ENCODE measurements at regions not wholly inside any gene's neighbourhood (a gene's known extent, or its start where the extent isn't known, plus 50 kb on each side); places are given as distances from the start of the nearest gene placed in this dataset.
"Not testable (repeated sequence)": the region's sequence is repeated elsewhere in the genome, so short reads cannot be mapped to it uniquely, and the experiment has no call there.

DNA sequence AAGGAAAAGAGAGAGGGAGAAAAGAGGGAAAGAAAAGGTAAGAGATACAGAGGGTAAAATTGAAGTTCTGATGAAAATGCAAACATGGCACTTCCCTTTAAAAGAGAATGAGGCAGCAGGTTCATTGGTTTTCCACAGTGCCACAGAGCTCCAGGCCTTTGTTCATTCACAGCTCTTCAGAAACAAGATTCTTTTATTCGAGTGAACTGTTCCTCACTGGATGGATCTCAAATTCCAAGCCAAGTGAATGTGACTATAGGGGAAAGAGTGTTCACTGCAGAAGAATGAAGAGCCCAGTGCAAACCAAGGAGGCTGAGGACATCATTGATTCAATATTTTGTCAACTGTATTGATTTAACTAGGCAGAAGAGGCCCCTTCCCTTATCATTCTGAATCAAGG lies 280.3 kb upstream of the PROK2 start:
- Mint-ChIP-seq H3K9me3 (peaks cover 38% of the 10 kb centered on the region), H3K4me3 (no peak overlapping the region), H3K27me3 (ENCODE audit: insufficient read depth) (no peaks in the 10 kb centered on the region), H3K36me3 (ENCODE audit: low read depth) (peaks cover 12% of the 10 kb centered on the region), H3K4me1 (no peaks in the 10 kb centered on the region), H3K27ac (no peak overlapping the region)
- DNase-seq = no peak
- Histone ChIP-seq H3K36me3 (ENCODE audit: control insufficient read depth, insufficient read depth, low read length) (no peaks in the 10 kb centered on the region), H3K9me3 (ENCODE audit: control insufficient read depth, low read length) (peaks cover 7% of the 10 kb centered on the region), H3K27ac (ENCODE audit: low read depth, low read length) (no peak overlapping the region), H3K27me3 (ENCODE audit: control insufficient read depth, insufficient read depth, low read length, poor library complexity, severe bottlenecking) (no peaks in the 10 kb centered on the region), H3K4me1 (ENCODE audit: control insufficient read depth, insufficient read depth, low read length) (peaks cover 2% of the 10 kb centered on the region), H3K9ac (ENCODE audit: extremely low read depth, low read length, poor library complexity, severe bottlenecking) (no peak overlapping the region), H3K4me3 (ENCODE audit: low read length) (no peak overlapping the region)
- TF ChIP-seq, protein P1, sequence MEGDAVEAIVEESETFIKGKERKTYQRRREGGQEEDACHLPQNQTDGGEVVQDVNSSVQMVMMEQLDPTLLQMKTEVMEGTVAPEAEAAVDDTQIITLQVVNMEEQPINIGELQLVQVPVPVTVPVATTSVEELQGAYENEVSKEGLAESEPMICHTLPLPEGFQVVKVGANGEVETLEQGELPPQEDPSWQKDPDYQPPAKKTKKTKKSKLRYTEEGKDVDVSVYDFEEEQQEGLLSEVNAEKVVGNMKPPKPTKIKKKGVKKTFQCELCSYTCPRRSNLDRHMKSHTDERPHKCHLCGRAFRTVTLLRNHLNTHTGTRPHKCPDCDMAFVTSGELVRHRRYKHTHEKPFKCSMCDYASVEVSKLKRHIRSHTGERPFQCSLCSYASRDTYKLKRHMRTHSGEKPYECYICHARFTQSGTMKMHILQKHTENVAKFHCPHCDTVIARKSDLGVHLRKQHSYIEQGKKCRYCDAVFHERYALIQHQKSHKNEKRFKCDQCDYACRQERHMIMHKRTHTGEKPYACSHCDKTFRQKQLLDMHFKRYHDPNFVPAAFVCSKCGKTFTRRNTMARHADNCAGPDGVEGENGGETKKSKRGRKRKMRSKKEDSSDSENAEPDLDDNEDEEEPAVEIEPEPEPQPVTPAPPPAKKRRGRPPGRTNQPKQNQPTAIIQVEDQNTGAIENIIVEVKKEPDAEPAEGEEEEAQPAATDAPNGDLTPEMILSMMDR (conservative IDR thresholded peaks at IDR 0.05) = no peak
- WGBS, 2 experiments (ENCODE audit: insufficient coverage in 1 of 2, insufficient read length in 1 of 2) = 92 to 94% methylated on average over 1 of the region's 1 CpG

DNA sequence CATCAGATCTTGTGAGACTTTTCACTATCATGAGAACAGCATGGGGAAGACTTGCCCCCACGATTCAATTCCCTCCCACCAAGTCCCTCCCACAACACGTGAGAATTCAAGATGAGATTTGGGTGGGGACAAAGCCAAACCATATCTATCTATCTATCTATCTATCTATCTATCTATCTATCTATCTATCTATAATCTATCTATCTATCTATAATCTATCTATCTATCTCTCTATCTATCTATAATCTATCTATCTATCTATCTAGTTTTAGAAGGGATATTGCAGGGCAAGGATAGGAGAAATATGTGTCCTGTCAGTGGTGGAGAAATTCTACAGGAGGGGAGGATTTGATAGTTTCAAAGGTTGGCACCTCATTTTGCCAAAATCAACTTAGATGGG lies 279.8 kb upstream of the PROK2 start:
- H3K27me3 ChIP-seq (ENCODE audit: control insufficient read depth, insufficient read depth, low read length, poor library complexity, severe bottlenecking); DNase-seq; H3K36me3 ChIP-seq (ENCODE audit: control insufficient read depth, insufficient read depth, low read length); H3K4me3 Mint-ChIP-seq; H3K27ac Mint-ChIP-seq; H3K9me3 ChIP-seq (ENCODE audit: control insufficient read depth, low read length); H3K27me3 Mint-ChIP-seq (ENCODE audit: insufficient read depth); H3K27ac ChIP-seq (ENCODE audit: low read depth, low read length); H3K4me3 ChIP-seq (ENCODE audit: low read length); H3K9ac ChIP-seq (ENCODE audit: extremely low read depth, low read length, poor library complexity, severe bottlenecking); H3K4me1 Mint-ChIP-seq; H3K4me1 ChIP-seq (ENCODE audit: control insufficient read depth, insufficient read depth, low read length): not testable (repeated sequence)
- peaks cover 12% of the 10 kb centered on the region for H3K36me3 Mint-ChIP-seq (ENCODE audit: low read depth)
- 63 to 67% methylated on average over 2 of the region's 2 CpGs for WGBS, 2 experiments (ENCODE audit: insufficient coverage in 1 of 2, insufficient read length in 1 of 2)
- peaks cover 41% of the 10 kb centered on the region for H3K9me3 Mint-ChIP-seq

DNA sequence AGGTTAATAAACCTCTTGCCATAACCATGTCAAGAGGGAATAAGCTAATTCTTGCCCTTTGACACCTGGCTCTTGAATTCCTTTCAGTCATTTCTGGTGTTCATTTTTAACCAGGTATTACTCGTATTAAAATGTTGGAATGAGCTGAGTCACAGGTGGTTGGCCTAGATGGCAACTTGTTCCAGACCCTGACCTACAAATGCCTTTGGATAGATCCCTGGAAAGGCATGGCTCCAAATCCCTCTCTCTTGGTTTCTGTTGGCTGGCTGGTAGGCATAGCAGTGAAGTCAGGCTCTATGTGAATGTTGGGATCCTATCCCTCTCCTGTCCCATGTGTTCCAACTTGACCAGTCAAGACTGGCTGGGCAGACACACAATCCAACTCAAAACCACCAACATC lies 277.1 kb upstream of the PROK2 start:
- Histone ChIP-seq H3K27me3 (ENCODE audit: control insufficient read depth, insufficient read depth, low read length, poor library complexity, severe bottlenecking) (no peaks in the 10 kb centered on the region), H3K9me3 (ENCODE audit: control insufficient read depth, low read length) (peaks cover 7% of the 10 kb centered on the region), H3K4me1 (ENCODE audit: control insufficient read depth, insufficient read depth, low read length) (no peaks in the 10 kb centered on the region), H3K4me3 (ENCODE audit: low read length) (no peak overlapping the region), H3K27ac (ENCODE audit: low read depth, low read length) (no peak overlapping the region), H3K36me3 (ENCODE audit: control insufficient read depth, insufficient read depth, low read length) (no peaks in the 10 kb centered on the region), H3K9ac (ENCODE audit: extremely low read depth, low read length, poor library complexity, severe bottlenecking) (no peak overlapping the region)
- Mint-ChIP-seq H3K4me3 (no peak overlapping the region), H3K4me1 (no peaks in the 10 kb centered on the region), H3K27ac (no peak overlapping the region), H3K36me3 (ENCODE audit: low read depth) (peaks cover 12% of the 10 kb centered on the region), H3K9me3 (peaks cover 41% of the 10 kb centered on the region), H3K27me3 (ENCODE audit: insufficient read depth) (no peaks in the 10 kb centered on the region)
- 78 to 100% methylated on average over 1 of the region's 1 CpG for WGBS, 2 experiments (ENCODE audit: insufficient coverage in 1 of 2, insufficient read length in 1 of 2)
- TF ChIP-seq, protein P1 (conservative IDR thresholded peaks at IDR 0.05) = no peak
- no peak for DNase-seq

DNA sequence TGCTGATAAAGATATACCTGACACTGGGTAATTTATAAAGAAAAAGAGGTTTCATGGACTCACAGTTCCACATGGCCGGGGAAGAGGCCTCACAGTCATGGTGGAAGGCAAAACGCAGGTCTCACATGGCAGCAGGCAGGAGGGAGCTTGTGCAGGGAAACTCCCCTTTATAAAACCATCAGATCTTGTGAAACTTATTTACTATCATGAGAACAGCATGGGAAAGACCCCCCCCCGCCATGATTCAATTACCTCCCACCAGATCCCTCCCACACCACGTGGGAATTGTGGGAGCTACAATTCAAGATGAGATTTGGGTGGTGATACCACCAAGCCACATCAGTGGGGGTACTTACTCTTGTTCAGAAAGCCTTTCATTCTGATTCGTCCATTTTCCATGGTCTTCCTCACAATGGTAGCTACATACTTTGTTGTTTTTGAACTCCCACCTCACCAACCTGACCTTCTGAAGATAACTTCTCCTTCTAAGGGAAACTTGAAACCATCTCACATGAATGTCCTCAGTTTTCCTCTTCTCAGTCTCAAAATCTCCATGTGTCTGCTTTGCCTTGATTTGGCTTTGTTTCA lies 275.6 kb upstream of the PROK2 start:
- H3K4me1 ChIP-seq (ENCODE audit: control insufficient read depth, insufficient read depth, low read length) = no peaks in the 10 kb centered on the region
- TF ChIP-seq, protein P1 (conservative IDR thresholded peaks at IDR 0.05) = no peak
- peaks cover 2% of the 10 kb centered on the region for H3K27me3 Mint-ChIP-seq (ENCODE audit: insufficient read depth)
- peaks cover 41% of the 10 kb centered on the region for H3K9me3 Mint-ChIP-seq
- no peaks in the 10 kb centered on the region for H3K36me3 ChIP-seq (ENCODE audit: control insufficient read depth, insufficient read depth, low read length)
- H3K9me3 ChIP-seq (ENCODE audit: control insufficient read depth, low read length) = peaks cover 7% of the 10 kb centered on the region
- WGBS, 2 experiments (ENCODE audit: insufficient coverage in 1 of 2, insufficient read length in 1 of 2) = 82 to 93% methylated on average over 3 to 5 of the region's 5 CpGs
- H3K36me3 Mint-ChIP-seq (ENCODE audit: low read depth) = peaks cover 12% of the 10 kb centered on the region
- H3K4me3 Mint-ChIP-seq = no peak overlapping the region
- H3K27me3 ChIP-seq (ENCODE audit: control insufficient read depth, insufficient read depth, low read length, poor library complexity, severe bottlenecking) = no peaks in the 10 kb centered on the region
- no peak for DNase-seq
- H3K27ac Mint-ChIP-seq = no peak overlapping the region
- H3K4me3 ChIP-seq (ENCODE audit: low read length) = no peak overlapping the region
- no peak overlapping the region for H3K27ac ChIP-seq (ENCODE audit: low read depth, low read length)
- no peaks in the 10 kb centered on the region for H3K4me1 Mint-ChIP-seq
- H3K9ac ChIP-seq (ENCODE audit: extremely low read depth, low read length, poor library complexity, severe bottlenecking) = no peak overlapping the region
